Bronchial epithelial cell (primary cell): ENCODE measurements at regions not wholly inside any gene's neighbourhood (a gene's known extent, or its start where the extent isn't known, plus 50 kb on each side); places are given as distances from the start of the nearest gene placed in this dataset.
A peak's percentile ranks its signal among the peaks of the same experiment; 100 is the strongest.

Source experiments
- DNase-seq: peaks from one replicate; pipeline ENCODE4 v3.0.0-alpha.2; 2010; ENCODE audit warnings: low read depth
- FAIRE-seq: peaks from 2 replicates; lab custom pipeline; 2011; peaks lifted over from hg19 to GRCh38; lab: Jason Lieb, UNC
- H3K27me3 ChIP-seq: 2 replicates; pipeline ENCODE4 v1.5.1; 2011; ENCODE audit warnings: low read length; ENCODE audit not compliant: control insufficient read depth, insufficient read depth
- H3K36me3 ChIP-seq: 2 replicates; pipeline ENCODE4 v1.5.1; 2011; ENCODE audit warnings: low read length; ENCODE audit not compliant: control insufficient read depth, insufficient read depth
- H3K4me3 ChIP-seq: 2 replicates; pipeline ENCODE4 v1.5.1; 2011; ENCODE audit warnings: mild to moderate bottlenecking, low read depth, low read length, control low read depth
- TF ChIP-seq, protein P1 (sequence below): IDR thresholded peaks from 2 replicates; pipeline ENCODE4 v1.5.1; 2011; ENCODE audit warnings: mild to moderate bottlenecking, moderate library complexity, low read length, control low read depth, inconsistent platforms; ENCODE audit not compliant: insufficient read depth, severe bottlenecking

DNA sequence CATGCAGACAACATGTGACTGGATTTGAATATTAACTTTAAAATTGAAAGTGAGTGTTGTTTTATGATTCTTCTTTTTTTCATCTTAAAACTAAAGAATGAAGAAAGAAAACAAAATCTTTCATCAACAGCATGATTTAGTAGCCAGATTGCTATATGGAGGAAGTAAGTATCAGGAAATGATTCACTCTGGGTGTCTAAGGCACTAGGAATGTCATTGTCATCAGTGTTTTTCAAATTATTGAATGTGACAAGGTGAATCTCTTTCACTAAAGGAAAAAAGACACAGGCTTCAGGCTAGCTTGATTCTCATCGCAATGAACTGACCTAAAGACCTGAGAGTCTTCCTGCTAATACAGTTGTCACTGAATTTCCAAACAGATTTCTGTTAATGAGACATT, 430.1 kb downstream of the FBXO15 start:
- TF ChIP-seq, protein P1, sequence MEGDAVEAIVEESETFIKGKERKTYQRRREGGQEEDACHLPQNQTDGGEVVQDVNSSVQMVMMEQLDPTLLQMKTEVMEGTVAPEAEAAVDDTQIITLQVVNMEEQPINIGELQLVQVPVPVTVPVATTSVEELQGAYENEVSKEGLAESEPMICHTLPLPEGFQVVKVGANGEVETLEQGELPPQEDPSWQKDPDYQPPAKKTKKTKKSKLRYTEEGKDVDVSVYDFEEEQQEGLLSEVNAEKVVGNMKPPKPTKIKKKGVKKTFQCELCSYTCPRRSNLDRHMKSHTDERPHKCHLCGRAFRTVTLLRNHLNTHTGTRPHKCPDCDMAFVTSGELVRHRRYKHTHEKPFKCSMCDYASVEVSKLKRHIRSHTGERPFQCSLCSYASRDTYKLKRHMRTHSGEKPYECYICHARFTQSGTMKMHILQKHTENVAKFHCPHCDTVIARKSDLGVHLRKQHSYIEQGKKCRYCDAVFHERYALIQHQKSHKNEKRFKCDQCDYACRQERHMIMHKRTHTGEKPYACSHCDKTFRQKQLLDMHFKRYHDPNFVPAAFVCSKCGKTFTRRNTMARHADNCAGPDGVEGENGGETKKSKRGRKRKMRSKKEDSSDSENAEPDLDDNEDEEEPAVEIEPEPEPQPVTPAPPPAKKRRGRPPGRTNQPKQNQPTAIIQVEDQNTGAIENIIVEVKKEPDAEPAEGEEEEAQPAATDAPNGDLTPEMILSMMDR: no peak
- no peaks in the 10 kb centered on the region for H3K27me3 ChIP-seq
- FAIRE-seq (no peak), DNase-seq (peak; percentile 57)
- H3K36me3 ChIP-seq: no peaks in the 10 kb centered on the region
- H3K4me3 ChIP-seq: no peak overlapping the region

GRCh38 chr18:73715210-73715670, 432.4 kb downstream of the FBXO15 start:
- peak; percentile 7 for FAIRE-seq
- no peak overlapping the region for H3K4me3 ChIP-seq
- H3K27me3 ChIP-seq: no peaks in the 10 kb centered on the region
- TF ChIP-seq, protein P1: no peak
- peak; percentile 13 for DNase-seq
- no peaks in the 10 kb centered on the region for H3K36me3 ChIP-seq

- FAIRE-seq (no peak), DNase-seq (no peak)
- H3K27me3 ChIP-seq: no peaks in the 10 kb centered on the region
- TF ChIP-seq, protein P1: no peak
- H3K36me3 ChIP-seq: no peaks in the 10 kb centered on the region
- H3K4me3 ChIP-seq: no peak overlapping the region
These were observed 433.2 kb downstream of the FBXO15 start for GRCh38 chr18:73714466-73714865.

DNA sequence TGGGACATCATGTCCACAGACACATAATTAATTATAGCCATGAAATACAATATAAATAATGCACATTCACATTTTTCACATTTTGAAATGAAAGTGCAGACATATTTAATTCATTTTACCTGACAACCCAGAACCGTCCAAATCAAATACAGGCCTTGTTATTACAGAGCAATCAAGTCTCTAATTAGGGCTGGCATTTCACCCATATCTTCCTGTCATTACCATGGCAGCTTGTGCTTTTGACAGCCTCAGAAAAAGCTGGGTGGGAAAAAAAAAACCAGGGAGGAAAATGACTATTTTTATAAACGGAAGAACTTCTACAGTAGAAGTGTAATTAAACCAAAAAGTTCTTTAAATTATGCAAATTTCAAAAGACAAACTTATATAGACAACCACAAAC, 436.4 kb downstream of the FBXO15 start:
- Histone ChIP-seq H3K4me3 (no peak overlapping the region), H3K36me3 (no peaks in the 10 kb centered on the region), H3K27me3 (no peaks in the 10 kb centered on the region)
- FAIRE-seq: no peak
- DNase-seq: no peak
- TF ChIP-seq, protein P1: no peak

GRCh38 chr18:73708591-73708990, 439.0 kb downstream of the FBXO15 start:
- Histone ChIP-seq H3K36me3 (no peaks in the 10 kb centered on the region), H3K27me3 (no peaks in the 10 kb centered on the region), H3K4me3 (no peak overlapping the region)
- TF ChIP-seq, protein P1: no peak
- FAIRE-seq (peak; percentile 47), DNase-seq (no peak)

- Histone ChIP-seq H3K27me3 (no peaks in the 10 kb centered on the region), H3K36me3 (no peaks in the 10 kb centered on the region), H3K4me3 (no peak overlapping the region)
- FAIRE-seq: no peak
- TF ChIP-seq, protein P1: no peak
- peak; percentile 82 for DNase-seq
These were observed 440.6 kb downstream of the FBXO15 start for GRCh38 chr18:73707035-73707434.
